Colonic mucosa (tissue), 4 donors: ENCODE measurements at regions not wholly inside any gene's neighbourhood (a gene's known extent, or its start where the extent isn't known, plus 50 kb on each side); places are given as distances from the start of the nearest gene placed in this dataset.
"Not testable (repeated sequence)": the region's sequence is repeated elsewhere in the genome, so short reads cannot be mapped to it uniquely, and the experiment has no call there.

Experiments used
- DNase-seq: peaks from one replicate; pipeline ENCODE4 v3.0.0-alpha.2; 2020
- H3K27ac ChIP-seq: fragments of 200-600 bp; one replicate; pipeline ENCODE4 v1.8.0; 2021
- H3K27me3 ChIP-seq: fragments of 200-600 bp; one replicate; pipeline ENCODE4 v1.8.0; 2021
- H3K36me3 ChIP-seq: fragments of 200-600 bp; one replicate; pipeline ENCODE4 v1.8.0; 2021
- H3K4me1 ChIP-seq: fragments of 200-600 bp; one replicate; pipeline ENCODE4 v1.8.0; 2021; ENCODE audit warnings: mild to moderate bottlenecking
- H3K4me3 ChIP-seq: fragments of 200-600 bp; one replicate; pipeline ENCODE4 v1.8.0; 2021
- H3K9ac ChIP-seq, 2 donors: one replicate each; pipeline ENCODE4 v1.7.0; 2013; ENCODE audit warnings: control low read depth in 2 of 2, low read depth in 2 of 2, low read length in 2 of 2
- H3K9me3 ChIP-seq: fragments of 200-600 bp; one replicate; pipeline ENCODE4 v1.8.0; 2021
- intact Hi-C: fragments of 100-400 bp; cut with DNase I; formaldehyde crosslinking; loops from one replicate; pipeline ENCODE4 v1.14.1; 2022
- TF ChIP-seq, protein P1 (sequence below): fragments of 200-600 bp; IDR thresholded peaks from one replicate; pipeline ENCODE4 v1.8.0; 2022; ENCODE audit warnings: antibody characterized with exemption, mild to moderate bottlenecking
- donor health status: healthy.
- donor health status: DM: no; HTN: no; CAD: no.
- donor health status: DM: no; HTN: no; CAD: no.

DNA sequence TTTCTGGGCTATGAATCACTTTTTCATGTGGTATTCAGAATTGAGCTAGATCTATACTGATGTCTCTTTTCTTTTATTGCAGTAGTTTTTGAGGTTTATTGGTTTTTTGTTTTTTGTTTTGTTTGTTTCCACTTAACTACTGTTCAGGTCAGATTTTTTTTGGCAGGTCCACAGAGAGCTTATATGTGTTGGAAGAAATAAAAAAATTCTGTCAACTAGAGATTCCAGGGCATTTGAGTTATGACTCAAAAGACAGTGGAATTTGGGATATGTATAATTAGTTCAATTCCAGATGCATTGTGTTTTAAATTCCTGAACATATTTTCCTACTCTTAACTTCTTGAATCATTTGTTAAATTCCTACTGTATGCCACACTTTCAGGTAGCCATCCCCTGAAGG lies 727.2 kb downstream of the SI start:
- Histone ChIP-seq H3K4me3 (no peak overlapping the region), H3K9me3 (no peaks in the 10 kb centered on the region), H3K4me1 (no peaks in the 10 kb centered on the region), H3K27ac (no peak overlapping the region), H3K27me3 (no peaks in the 10 kb centered on the region), H3K36me3 (no peaks in the 10 kb centered on the region), H3K9ac (no peak overlapping the region)
- TF ChIP-seq, protein P1, sequence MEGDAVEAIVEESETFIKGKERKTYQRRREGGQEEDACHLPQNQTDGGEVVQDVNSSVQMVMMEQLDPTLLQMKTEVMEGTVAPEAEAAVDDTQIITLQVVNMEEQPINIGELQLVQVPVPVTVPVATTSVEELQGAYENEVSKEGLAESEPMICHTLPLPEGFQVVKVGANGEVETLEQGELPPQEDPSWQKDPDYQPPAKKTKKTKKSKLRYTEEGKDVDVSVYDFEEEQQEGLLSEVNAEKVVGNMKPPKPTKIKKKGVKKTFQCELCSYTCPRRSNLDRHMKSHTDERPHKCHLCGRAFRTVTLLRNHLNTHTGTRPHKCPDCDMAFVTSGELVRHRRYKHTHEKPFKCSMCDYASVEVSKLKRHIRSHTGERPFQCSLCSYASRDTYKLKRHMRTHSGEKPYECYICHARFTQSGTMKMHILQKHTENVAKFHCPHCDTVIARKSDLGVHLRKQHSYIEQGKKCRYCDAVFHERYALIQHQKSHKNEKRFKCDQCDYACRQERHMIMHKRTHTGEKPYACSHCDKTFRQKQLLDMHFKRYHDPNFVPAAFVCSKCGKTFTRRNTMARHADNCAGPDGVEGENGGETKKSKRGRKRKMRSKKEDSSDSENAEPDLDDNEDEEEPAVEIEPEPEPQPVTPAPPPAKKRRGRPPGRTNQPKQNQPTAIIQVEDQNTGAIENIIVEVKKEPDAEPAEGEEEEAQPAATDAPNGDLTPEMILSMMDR: no peak
- DNase-seq: no peak
- intact Hi-C loops: no loop called here

DNA sequence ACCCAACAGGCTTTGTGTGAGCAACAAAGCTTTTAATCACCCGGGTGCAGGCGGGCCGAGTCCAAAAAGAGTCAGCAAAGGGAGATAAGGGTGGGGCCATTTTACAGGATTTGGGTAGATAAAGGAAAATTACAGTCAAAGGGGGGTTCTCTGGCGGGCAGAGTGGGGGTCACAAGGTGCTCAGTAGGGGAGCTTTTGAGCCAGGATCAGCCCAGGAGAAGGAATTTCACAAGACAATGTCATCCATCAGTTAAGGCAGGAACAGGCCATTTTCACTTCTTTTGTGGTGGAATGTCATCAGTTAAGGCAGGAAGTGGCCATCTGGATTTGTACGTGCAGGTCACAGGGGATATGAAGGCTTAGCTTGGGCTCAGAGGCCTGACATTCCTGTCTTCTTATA lies 736.1 kb downstream of the SI start:
- H3K36me3 ChIP-seq, H3K9me3 ChIP-seq, H3K27ac ChIP-seq, H3K9ac ChIP-seq, H3K4me3 ChIP-seq, H3K4me1 ChIP-seq, intact Hi-C loops, H3K27me3 ChIP-seq, DNase-seq: not testable (repeated sequence)

DNA sequence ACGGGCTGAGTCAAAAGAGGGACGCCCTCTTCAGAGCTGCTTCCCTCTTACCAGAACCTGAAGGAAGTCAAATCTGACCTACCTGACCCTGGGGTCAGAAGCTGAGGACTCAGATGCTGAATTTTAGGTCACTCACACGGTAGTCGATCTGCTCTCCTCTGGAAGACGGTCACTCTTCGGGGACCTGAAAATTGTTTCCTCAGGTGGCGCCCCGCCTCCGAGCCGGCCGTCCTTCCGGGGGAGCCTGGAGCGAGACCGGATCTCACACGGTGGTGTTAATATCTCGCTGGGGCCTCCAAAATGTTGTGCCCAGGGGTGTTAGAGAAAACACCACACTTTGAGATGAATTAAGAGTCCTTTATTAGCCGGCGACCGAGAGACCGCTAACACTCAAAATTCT lies 737.2 kb downstream of the SI start:
- no peak overlapping the region for H3K27ac ChIP-seq
- no peaks in the 10 kb centered on the region for H3K36me3 ChIP-seq
- no peaks in the 10 kb centered on the region for H3K27me3 ChIP-seq
- no peaks in the 10 kb centered on the region for H3K9me3 ChIP-seq
- H3K4me3 ChIP-seq: no peak overlapping the region
- no peak overlapping the region for H3K9ac ChIP-seq
- TF ChIP-seq, protein P1: no peak
- H3K4me1 ChIP-seq: no peaks in the 10 kb centered on the region
- intact Hi-C loops: no loop called here
- DNase-seq: no peak

DNA sequence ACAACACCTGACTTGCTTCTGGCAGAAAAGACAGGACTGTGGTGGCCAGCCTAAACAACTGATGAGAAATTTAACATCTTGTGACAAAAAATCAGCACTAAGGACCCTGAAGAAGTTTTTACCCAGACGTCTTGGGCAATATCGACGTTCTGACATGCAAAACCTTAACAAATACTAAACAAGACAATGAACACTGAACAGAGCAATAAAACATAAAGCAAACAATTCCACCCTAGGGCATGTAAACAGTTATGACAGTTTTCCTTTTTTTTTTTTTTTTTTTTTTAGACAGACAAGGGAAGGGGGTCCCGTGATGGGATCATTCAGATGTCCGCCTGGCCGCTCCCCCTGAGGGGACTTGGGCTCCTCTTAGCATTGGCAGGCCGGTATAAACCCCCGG lies 738.0 kb downstream of the SI start:
- no peaks in the 10 kb centered on the region for H3K36me3 ChIP-seq
- no peak overlapping the region for H3K4me3 ChIP-seq
- intact Hi-C loops: no loop called here
- H3K27me3 ChIP-seq: no peaks in the 10 kb centered on the region
- DNase-seq: no peak
- no peaks in the 10 kb centered on the region for H3K9me3 ChIP-seq
- H3K9ac ChIP-seq: no peak overlapping the region
- H3K27ac ChIP-seq: no peak overlapping the region
- no peaks in the 10 kb centered on the region for H3K4me1 ChIP-seq
- TF ChIP-seq, protein P1: no peak

DNA sequence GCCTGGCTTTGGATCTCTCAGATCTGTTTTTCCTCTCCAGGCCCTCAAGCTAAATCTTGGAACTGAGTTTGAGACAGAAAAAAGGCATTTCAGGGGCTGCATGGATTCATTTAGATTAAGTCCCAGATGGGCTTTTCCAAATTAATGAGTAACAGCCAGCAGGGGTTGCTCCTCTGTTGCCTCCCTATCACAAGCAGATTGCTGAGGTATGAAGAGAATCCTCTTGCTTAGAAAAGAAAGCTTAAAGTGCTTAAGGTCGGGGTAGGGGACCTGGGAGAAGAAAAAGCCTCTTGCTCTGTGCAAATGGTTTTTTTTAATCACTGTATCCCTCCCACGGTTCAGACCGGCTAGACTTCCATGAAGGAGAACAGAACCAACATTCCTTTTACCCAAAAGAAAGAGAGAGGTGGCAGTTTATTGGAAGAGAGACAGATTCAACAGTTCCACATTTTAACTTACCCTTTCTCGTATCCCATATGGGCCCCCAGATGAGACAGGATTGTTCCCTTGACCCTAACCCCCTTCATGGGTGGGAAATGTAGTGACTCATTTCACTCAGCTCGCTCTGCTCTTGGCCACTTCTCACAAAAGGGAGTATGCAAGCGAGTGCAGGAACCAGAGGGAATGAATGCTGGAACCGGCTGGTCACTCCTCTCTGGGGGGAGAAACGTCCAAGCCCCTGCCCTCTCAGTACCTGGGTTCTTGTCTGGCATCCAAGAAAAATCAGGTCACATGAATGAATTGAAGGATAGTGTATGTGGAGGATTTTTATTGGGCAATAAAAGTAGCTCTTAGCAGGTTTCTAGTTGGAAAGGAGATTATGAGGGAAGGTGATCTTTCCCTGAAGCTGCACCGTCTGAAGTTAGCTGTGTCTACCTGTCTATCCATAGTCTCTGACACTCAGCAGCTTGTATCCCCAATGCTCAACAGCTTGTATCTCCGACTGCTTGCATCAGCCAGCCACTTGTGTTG lies 745.2 kb downstream of the SI start:
- Histone ChIP-seq H3K27me3 (no peaks in the 10 kb centered on the region), H3K27ac (no peak overlapping the region), H3K9ac (no peak overlapping the region), H3K36me3 (no peaks in the 10 kb centered on the region), H3K9me3 (no peaks in the 10 kb centered on the region), H3K4me1 (no peaks in the 10 kb centered on the region), H3K4me3 (no peak overlapping the region)
- TF ChIP-seq, protein P1: no peak
- DNase-seq: no peak
- intact Hi-C loops: no loop called here

DNA sequence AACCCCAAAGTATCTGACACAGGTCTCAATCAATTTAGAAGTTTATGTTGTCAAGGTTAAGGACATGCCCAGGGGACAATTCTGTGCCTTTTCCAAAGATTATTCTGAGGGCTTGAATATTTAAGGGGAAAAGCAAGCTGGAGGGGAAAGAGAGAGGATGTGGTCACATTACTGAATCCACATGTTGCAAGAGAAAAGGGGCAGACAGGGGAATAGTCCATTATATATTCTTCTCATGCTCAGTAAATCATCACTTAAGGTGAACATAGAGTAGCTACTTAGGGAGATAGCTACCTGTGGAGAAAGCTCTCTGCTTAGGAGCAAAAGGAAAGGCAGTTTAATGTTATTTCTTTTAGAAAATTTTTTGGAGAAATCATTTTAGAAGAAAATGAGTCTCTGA lies 751.6 kb downstream of the SI start:
- Histone ChIP-seq H3K4me3 (no peak overlapping the region), H3K9ac (no peak overlapping the region), H3K4me1 (no peaks in the 10 kb centered on the region), H3K27ac (no peak overlapping the region), H3K36me3 (no peaks in the 10 kb centered on the region), H3K27me3 (no peaks in the 10 kb centered on the region), H3K9me3 (no peaks in the 10 kb centered on the region)
- no peak for DNase-seq
- TF ChIP-seq, protein P1: no peak
- intact Hi-C loops: no loop called here
